ENCODE measurements at regions not wholly inside any gene's neighbourhood (a gene's known extent, or its start where the extent isn't known, plus 50 kb on each side); places are given as distances from the start of the nearest gene placed in this dataset.
"Not testable (repeated sequence)": the region's sequence is repeated elsewhere in the genome, so short reads cannot be mapped to it uniquely, and the experiment has no call there.

- not testable (repeated sequence) for TF ChIP-seq CTCF (IDR thresholded peaks at IDR 0.05; ENCODE audit: low read length); EZH2 (optimal IDR thresholded peaks at IDR 0.05; ENCODE audit: low read depth, low read length)
These were observed 110.8 kb upstream of the FOXD4L5 start for GRCh38 chr9:65395789-65396188.

Measured in MM.1S (cell line).